ENCODE measurements at regions not wholly inside any gene's neighbourhood (a gene's known extent, or its start where the extent isn't known, plus 50 kb on each side); places are given as distances from the start of the nearest gene placed in this dataset.

DNA sequence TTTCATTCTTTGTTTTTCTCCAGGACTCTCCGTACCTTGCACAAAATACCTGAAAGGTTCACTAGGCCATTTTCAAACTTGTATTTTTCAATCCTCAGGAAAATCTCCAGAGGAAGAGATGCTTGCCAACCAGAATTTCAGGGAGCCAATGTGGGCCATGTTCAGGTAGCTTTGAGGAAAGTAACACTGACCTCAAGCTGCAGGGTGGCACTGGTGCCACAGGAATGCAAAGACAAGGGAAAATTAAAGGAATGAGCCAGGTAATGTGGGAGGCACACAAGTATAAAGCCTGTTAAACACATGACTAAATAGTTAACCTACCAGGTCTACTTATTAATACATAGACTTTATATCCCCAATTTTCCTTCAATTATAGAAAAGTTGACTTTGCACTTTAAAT is 51.9 kb upstream of the GAP43 start:
- TF ChIP-seq, protein P1, sequence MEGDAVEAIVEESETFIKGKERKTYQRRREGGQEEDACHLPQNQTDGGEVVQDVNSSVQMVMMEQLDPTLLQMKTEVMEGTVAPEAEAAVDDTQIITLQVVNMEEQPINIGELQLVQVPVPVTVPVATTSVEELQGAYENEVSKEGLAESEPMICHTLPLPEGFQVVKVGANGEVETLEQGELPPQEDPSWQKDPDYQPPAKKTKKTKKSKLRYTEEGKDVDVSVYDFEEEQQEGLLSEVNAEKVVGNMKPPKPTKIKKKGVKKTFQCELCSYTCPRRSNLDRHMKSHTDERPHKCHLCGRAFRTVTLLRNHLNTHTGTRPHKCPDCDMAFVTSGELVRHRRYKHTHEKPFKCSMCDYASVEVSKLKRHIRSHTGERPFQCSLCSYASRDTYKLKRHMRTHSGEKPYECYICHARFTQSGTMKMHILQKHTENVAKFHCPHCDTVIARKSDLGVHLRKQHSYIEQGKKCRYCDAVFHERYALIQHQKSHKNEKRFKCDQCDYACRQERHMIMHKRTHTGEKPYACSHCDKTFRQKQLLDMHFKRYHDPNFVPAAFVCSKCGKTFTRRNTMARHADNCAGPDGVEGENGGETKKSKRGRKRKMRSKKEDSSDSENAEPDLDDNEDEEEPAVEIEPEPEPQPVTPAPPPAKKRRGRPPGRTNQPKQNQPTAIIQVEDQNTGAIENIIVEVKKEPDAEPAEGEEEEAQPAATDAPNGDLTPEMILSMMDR (conservative IDR thresholded peaks at IDR 0.05 in 1 of 2, IDR thresholded peaks at IDR 0.05 in 1 of 2; ENCODE audit: low read depth in 1 of 2, low read length in 2 of 2), result no peak
- no peak for TF ChIP-seq EZH2 (IDR thresholded peaks at IDR 0.05; ENCODE audit: low read length, missing control alignments)
